ENCODE measurements at regions not wholly inside any gene's neighbourhood (a gene's known extent, or its start where the extent isn't known, plus 50 kb on each side); places are given as distances from the start of the nearest gene placed in this dataset.

DNA sequence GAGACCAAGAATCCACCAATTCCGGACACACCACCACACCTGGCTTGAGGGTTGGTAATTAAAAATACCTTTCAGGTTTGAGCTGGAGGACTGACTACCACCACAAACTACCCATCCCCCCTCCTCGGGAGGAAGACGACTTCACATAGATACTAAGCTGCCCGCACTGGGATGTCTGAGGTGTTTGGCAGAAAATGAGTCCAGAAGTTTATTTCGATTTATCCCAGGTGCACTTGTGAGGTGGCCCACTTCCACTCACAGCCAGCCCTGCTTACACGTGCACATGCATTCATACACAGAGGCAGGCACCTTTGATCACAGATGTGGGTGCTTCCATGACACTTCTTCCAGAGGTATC is 187.1 kb downstream of the ID4 start:
- Histone ChIP-seq H3K36me3 (no peaks in the 10 kb centered on the region), H3K9me3 (no peaks in the 10 kb centered on the region), H3K4me3 (ENCODE audit: low read depth, low read length) (no peak overlapping the region), H3K27me3 (no peaks in the 10 kb centered on the region), H3K4me1 (no peaks in the 10 kb centered on the region)
- no peak for DNase-seq
- TF ChIP-seq, protein P1, sequence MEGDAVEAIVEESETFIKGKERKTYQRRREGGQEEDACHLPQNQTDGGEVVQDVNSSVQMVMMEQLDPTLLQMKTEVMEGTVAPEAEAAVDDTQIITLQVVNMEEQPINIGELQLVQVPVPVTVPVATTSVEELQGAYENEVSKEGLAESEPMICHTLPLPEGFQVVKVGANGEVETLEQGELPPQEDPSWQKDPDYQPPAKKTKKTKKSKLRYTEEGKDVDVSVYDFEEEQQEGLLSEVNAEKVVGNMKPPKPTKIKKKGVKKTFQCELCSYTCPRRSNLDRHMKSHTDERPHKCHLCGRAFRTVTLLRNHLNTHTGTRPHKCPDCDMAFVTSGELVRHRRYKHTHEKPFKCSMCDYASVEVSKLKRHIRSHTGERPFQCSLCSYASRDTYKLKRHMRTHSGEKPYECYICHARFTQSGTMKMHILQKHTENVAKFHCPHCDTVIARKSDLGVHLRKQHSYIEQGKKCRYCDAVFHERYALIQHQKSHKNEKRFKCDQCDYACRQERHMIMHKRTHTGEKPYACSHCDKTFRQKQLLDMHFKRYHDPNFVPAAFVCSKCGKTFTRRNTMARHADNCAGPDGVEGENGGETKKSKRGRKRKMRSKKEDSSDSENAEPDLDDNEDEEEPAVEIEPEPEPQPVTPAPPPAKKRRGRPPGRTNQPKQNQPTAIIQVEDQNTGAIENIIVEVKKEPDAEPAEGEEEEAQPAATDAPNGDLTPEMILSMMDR (IDR thresholded peaks at IDR 0.05; ENCODE audit: low read depth, low read length), result no peak

- no peaks in the 10 kb centered on the region for H3K4me1 ChIP-seq
- H3K27me3 ChIP-seq, result no peaks in the 10 kb centered on the region
- H3K4me3 ChIP-seq (ENCODE audit: low read depth, low read length), result no peak overlapping the region
- no peaks in the 10 kb centered on the region for H3K9me3 ChIP-seq
- no peaks in the 10 kb centered on the region for H3K36me3 ChIP-seq
- no peak for DNase-seq
- TF ChIP-seq, protein P1 (IDR thresholded peaks at IDR 0.05; ENCODE audit: low read depth, low read length), result no peak
These were observed 187.3 kb downstream of the MBOAT1 start for GRCh38 chr6:20024978-20025377.

DNA sequence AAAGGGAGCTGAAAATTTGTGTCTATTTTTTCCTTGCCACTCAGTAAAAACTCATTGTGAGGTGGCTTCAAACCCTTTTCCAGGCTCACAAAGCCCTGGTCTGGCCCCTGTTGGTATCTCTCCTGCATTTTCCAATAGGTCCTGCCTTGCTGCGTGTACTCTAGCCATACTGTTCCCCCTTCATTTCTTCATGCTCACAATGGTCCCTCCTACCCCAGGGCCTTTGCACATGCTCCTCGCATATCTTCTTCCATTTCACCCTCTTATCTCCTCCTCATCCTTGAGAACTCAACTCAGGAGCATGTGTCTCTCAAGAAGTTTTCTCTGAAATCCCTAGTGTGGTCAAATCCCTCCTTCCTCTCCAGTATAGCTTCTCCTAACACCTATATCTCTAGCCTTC is 186.6 kb downstream of the MBOAT1 start:
- TF ChIP-seq, protein P1 (IDR thresholded peaks at IDR 0.05; ENCODE audit: low read depth, low read length), result no peak
- no peak for DNase-seq
- no peaks in the 10 kb centered on the region for H3K9me3 ChIP-seq
- H3K36me3 ChIP-seq, result no peaks in the 10 kb centered on the region
- H3K4me3 ChIP-seq (ENCODE audit: low read depth, low read length), result no peak overlapping the region
- no peaks in the 10 kb centered on the region for H3K4me1 ChIP-seq
- no peaks in the 10 kb centered on the region for H3K27me3 ChIP-seq

DNA sequence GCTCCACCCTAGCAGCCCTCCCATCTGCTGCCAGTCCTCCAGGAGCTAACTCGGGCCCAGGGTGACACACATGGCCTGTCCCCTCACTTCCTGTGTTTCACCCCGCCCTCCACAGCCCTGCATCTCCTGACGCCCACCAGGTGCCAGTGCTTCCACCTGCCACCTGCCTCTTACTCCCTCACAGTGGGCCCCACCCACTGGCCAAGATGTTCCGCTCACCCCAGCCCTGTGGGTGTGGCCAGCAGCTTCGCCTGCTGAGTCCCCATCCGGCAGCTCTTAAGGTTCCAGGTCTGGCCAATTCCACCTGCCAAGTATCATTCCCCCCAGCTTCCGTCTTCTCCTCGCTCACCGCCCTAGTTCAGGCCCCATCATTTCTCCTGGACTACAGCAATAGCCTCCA is 184.1 kb downstream of the MBOAT1 start:
- TF ChIP-seq, protein P1 (IDR thresholded peaks at IDR 0.05; ENCODE audit: low read depth, low read length), result no peak
- no peaks in the 10 kb centered on the region for H3K4me1 ChIP-seq
- H3K4me3 ChIP-seq (ENCODE audit: low read depth, low read length), result no peak overlapping the region
- H3K36me3 ChIP-seq, result no peaks in the 10 kb centered on the region
- no peaks in the 10 kb centered on the region for H3K9me3 ChIP-seq
- no peak for DNase-seq
- no peaks in the 10 kb centered on the region for H3K27me3 ChIP-seq

DNA sequence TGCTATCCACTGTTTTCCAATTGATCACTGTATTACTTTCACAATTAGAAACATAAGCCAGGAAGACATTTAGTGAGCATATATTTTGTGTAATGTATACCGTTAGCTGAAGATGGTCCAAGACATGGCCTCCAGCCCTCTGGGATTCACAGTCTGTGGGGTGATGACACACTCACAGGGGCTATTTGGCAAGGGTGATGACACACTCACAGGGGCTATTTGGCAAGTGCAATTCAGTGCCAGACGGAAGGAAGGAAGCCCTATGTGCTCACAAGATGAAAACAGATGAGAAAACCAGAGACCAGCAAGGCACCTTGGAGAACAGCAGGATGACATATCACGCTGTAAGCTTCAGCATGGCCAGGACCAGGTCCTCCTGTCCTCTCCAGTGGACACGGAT is 183.7 kb downstream of the MBOAT1 start:
- H3K4me3 ChIP-seq (ENCODE audit: low read depth, low read length), result no peak overlapping the region
- TF ChIP-seq, protein P1 (IDR thresholded peaks at IDR 0.05; ENCODE audit: low read depth, low read length), result no peak
- no peak for DNase-seq
- H3K36me3 ChIP-seq, result no peaks in the 10 kb centered on the region
- H3K9me3 ChIP-seq, result no peaks in the 10 kb centered on the region
- no peaks in the 10 kb centered on the region for H3K4me1 ChIP-seq
- no peaks in the 10 kb centered on the region for H3K27me3 ChIP-seq

GRCh38 chr6:20029979-20030378 is 182.3 kb downstream of the MBOAT1 start:
- Histone ChIP-seq H3K36me3 (no peaks in the 10 kb centered on the region), H3K9me3 (no peaks in the 10 kb centered on the region), H3K4me1 (no peaks in the 10 kb centered on the region), H3K4me3 (ENCODE audit: low read depth, low read length) (no peak overlapping the region), H3K27me3 (no peaks in the 10 kb centered on the region)
- TF ChIP-seq, protein P1 (IDR thresholded peaks at IDR 0.05; ENCODE audit: low read depth, low read length), result no peak
- no peak for DNase-seq
